Nephron (organoid): ENCODE measurements at regions not wholly inside any gene's neighbourhood (a gene's known extent, or its start where the extent isn't known, plus 50 kb on each side); places are given as distances from the start of the nearest gene placed in this dataset.

Experiments
- H3K27ac Mint-ChIP-seq, 3 experiments: 2 replicates each; pipeline ENCODE4 v1.8.0; 2020; ENCODE audit warnings: mixed read lengths in 3 of 3, mild to moderate bottlenecking in 2 of 3, moderate library complexity in 1 of 3
- H3K27me3 Mint-ChIP-seq: 2 replicates; pipeline ENCODE4 v1.8.0; 2021; ENCODE audit warnings: low read depth, mild to moderate bottlenecking, moderate library complexity, mixed read lengths
- H3K36me3 Mint-ChIP-seq: 2 replicates; pipeline ENCODE4 v1.8.0; 2020; ENCODE audit warnings: low read depth, mixed read lengths
- H3K4me1 Mint-ChIP-seq: 2 replicates; pipeline ENCODE4 v1.8.0; 2020; ENCODE audit warnings: mixed read lengths
- H3K4me3 Mint-ChIP-seq, 3 experiments: 2 replicates each; pipeline ENCODE4 v1.8.0; 2020; ENCODE audit warnings: mild to moderate bottlenecking in 3 of 3, mixed read lengths in 3 of 3, moderate library complexity in 2 of 3
- H3K9me3 Mint-ChIP-seq: 2 replicates; pipeline ENCODE4 v1.8.0; 2020; ENCODE audit warnings: mixed read lengths
- CTCF ChIP-seq, 3 experiments: fragments of 200-600 bp; sonication (generic); IDR thresholded peaks; one replicate each; pipeline ENCODE4 v1.5.0; 2021; ENCODE audit warnings: antibody characterized with exemption in 3 of 3; ENCODE audit not compliant: unreplicated experiment in 3 of 3

GRCh38 chr7:68998136-68998535 is 600.1 kb upstream of the AUTS2 start:
- no peak overlapping the region for H3K4me3 Mint-ChIP-seq
- H3K27ac Mint-ChIP-seq, result no peak overlapping the region
- no peak for TF ChIP-seq CTCF (IDR thresholded peaks at IDR 0.05; ENCODE audit: unreplicated experiment in 3 of 3)
- peaks cover 8% of the 10 kb centered on the region for H3K4me1 Mint-ChIP-seq
- peaks cover 26% of the 10 kb centered on the region for H3K9me3 Mint-ChIP-seq
- H3K36me3 Mint-ChIP-seq, result peaks cover 9% of the 10 kb centered on the region
- H3K27me3 Mint-ChIP-seq, result peaks cover 23% of the 10 kb centered on the region

DNA sequence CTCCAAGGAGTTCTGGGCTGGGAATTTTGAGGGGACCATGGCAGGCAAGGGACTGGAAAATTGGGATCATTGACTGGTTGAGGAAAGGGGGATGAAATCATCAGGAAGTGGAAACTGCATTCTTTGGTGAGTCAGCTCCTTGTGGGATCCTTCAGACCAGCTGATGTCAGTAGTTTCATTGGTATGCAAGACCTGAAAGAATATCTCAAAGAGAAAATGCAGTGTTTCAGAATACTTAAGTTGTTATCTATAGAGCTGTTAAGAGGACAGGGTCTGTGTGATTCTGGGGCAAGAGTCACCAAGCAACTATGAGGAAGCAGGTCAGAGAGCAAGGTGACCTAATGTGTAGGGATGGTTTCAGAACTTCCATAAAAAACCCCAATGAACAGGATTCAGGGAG is 595.9 kb upstream of the AUTS2 start:
- Mint-ChIP-seq H3K4me3 (no peak overlapping the region), H3K27me3 (peaks cover 27% of the 10 kb centered on the region), H3K27ac (no peak overlapping the region)

GRCh38 chr7:69012149-69012548 is 586.1 kb upstream of the AUTS2 start:
- peaks cover 5% of the 10 kb centered on the region for H3K27me3 Mint-ChIP-seq
- H3K4me1 Mint-ChIP-seq, result no peaks in the 10 kb centered on the region
- no peak overlapping the region for H3K4me3 Mint-ChIP-seq
- peaks cover 12% of the 10 kb centered on the region for H3K9me3 Mint-ChIP-seq
- no peak for TF ChIP-seq CTCF (IDR thresholded peaks at IDR 0.05; ENCODE audit: unreplicated experiment in 3 of 3)
- H3K27ac Mint-ChIP-seq, result no peak overlapping the region
- H3K36me3 Mint-ChIP-seq, result no peaks in the 10 kb centered on the region

More for the DNA sequence above, 595.9 kb upstream of the AUTS2 start:
- Mint-ChIP-seq H3K36me3 (peaks cover 9% of the 10 kb centered on the region), H3K9me3 (peaks cover 32% of the 10 kb centered on the region), H3K4me1 (no peaks in the 10 kb centered on the region)
- no peak for TF ChIP-seq CTCF (IDR thresholded peaks at IDR 0.05; ENCODE audit: unreplicated experiment in 3 of 3)

- TF ChIP-seq CTCF (IDR thresholded peaks at IDR 0.05; ENCODE audit: unreplicated experiment in 3 of 3), result no peak
- Mint-ChIP-seq H3K4me3 (no peak overlapping the region), H3K36me3 (no peaks in the 10 kb centered on the region), H3K27me3 (peaks cover 7% of the 10 kb centered on the region), H3K27ac (no peak overlapping the region), H3K9me3 (peaks cover 23% of the 10 kb centered on the region), H3K4me1 (no peaks in the 10 kb centered on the region)
Measured at GRCh38 chr7:69017208-69017607, 581.1 kb upstream of the AUTS2 start.

DNA sequence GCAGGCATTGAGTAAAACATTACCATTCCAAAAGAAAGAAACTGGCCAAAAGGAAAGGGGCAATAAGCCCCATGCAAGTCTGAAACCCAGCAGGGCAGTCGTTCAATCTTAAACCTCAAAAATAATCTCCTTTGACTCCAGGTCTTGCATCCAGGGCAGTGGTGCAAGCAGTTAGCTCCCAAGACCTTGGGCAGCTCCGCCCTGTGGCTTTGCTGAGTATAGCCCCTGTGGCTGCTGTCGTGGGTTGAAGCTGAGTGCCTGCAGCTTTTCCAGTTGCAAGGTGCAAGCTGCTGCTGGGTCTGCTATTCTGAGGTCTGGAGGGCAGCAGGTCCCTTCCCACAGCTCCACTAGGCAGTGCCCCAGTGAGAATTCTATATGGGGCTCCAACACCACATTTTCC is 580.1 kb upstream of the AUTS2 start:
- Mint-ChIP-seq H3K36me3 (no peaks in the 10 kb centered on the region), H3K27me3 (peaks cover 7% of the 10 kb centered on the region), H3K9me3 (peaks cover 19% of the 10 kb centered on the region), H3K4me3 (no peak overlapping the region), H3K4me1 (no peaks in the 10 kb centered on the region), H3K27ac (no peak overlapping the region)
- TF ChIP-seq CTCF (IDR thresholded peaks at IDR 0.05; ENCODE audit: unreplicated experiment in 3 of 3), result no peak

- Mint-ChIP-seq H3K27ac (no peak overlapping the region), H3K4me1 (no peaks in the 10 kb centered on the region), H3K4me3 (no peak overlapping the region), H3K36me3 (no peaks in the 10 kb centered on the region), H3K27me3 (peaks cover 7% of the 10 kb centered on the region), H3K9me3 (peaks cover 18% of the 10 kb centered on the region)
- no peak for TF ChIP-seq CTCF (IDR thresholded peaks at IDR 0.05; ENCODE audit: unreplicated experiment in 3 of 3)
Measured at GRCh38 chr7:69019437-69019836, 578.8 kb upstream of the AUTS2 start.
